ENCODE measurements at regions not wholly inside any gene's neighbourhood (a gene's known extent, or its start where the extent isn't known, plus 50 kb on each side); places are given as distances from the start of the nearest gene placed in this dataset.

GRCh38 chr18:56330366-56331110 is 307.9 kb downstream of the TXNL1 start:
- CTCF ChIA-PET (ENCODE audit: low intra/inter-chr PET ratio), result no interaction called here
- no peak for DNase-seq (ENCODE audit: extremely low read depth in 1 of 4, low spot score in 3 of 4)
- no peak overlapping the region for H3K9ac ChIP-seq (ENCODE audit: insufficient read depth in 1 of 2, low read depth in 2 of 2, low read length in 2 of 2)
- intact Hi-C loops (cut with micrococcal nuclease) (no loop called here), in situ Hi-C loops (cut with MboI) (no loop called here)
- H3K79me2 ChIP-seq (ENCODE audit: control insufficient read depth, insufficient read depth, low read length), result no peaks in the 10 kb centered on the region
- H3K27me3 ChIP-seq (ENCODE audit: control insufficient read depth in 2 of 2, insufficient read depth in 2 of 2, low read length in 2 of 2), result no peaks in the 10 kb centered on the region
- no peak overlapping the region for H3K27ac ChIP-seq (ENCODE audit: extremely low read depth, low read depth, low read length)
- ATAC-seq, result no peak
- no peaks in the 10 kb centered on the region for H3K9me3 ChIP-seq (replicated peaks; ENCODE audit: control insufficient read depth, insufficient read depth, low read depth, low read length)
- no peak overlapping the region for H3K4me2 ChIP-seq (ENCODE audit: insufficient read depth, low read length)
- 1% methylated on average over 9 of the region's 9 CpGs for WGBS (ENCODE audit: insufficient coverage, low coverage, missing lambda C conversion rate)
- TF ChIP-seq ZNF77 (CRISPR knock-in tag; IDR thresholded peaks at IDR 0.05), result no peak
- no peak for TF ChIP-seq ZBTB2 (IDR thresholded peaks at IDR 0.05)
- TF ChIP-seq ZBED1 (IDR thresholded peaks at IDR 0.05), result no peak
- TF ChIP-seq SIX5 (IDR thresholded peaks at IDR 0.05; ENCODE audit: borderline replicate concordance in 1 of 2, insufficient read depth in 1 of 2, low read depth in 1 of 2, low read length in 2 of 2), result no peak
- TF ChIP-seq, protein P1, sequence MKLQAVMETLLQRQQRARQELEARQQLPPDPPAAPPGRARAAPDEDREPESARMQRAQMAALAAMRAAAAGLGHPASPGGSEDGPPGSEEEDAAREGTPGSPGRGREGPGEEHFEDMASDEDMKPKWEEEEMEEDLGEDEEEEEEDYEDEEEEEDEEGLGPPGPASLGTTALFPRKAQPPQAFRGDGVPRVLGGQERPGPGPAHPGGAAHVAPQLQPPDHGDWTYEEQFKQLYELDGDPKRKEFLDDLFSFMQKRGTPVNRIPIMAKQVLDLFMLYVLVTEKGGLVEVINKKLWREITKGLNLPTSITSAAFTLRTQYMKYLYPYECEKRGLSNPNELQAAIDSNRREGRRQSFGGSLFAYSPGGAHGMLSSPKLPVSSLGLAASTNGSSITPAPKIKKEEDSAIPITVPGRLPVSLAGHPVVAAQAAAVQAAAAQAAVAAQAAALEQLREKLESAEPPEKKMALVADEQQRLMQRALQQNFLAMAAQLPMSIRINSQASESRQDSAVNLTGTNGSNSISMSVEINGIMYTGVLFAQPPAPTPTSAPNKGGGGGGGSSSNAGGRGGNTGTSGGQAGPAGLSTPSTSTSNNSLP (IDR thresholded peaks at IDR 0.05; ENCODE audit: borderline replicate concordance, low read depth, low read length), result no peak
- H3K36me3 ChIP-seq (ENCODE audit: control insufficient read depth, insufficient read depth, low read length), result no peaks in the 10 kb centered on the region
- H4K20me1 ChIP-seq (replicated peaks; ENCODE audit: control insufficient read depth, insufficient read depth, low read length), result no peaks in the 10 kb centered on the region; the same call in 1 of the 2 replicates
- H2AFZ ChIP-seq (ENCODE audit: low read depth, low read length), result no peak overlapping the region
- no peaks in the 10 kb centered on the region for H3K4me1 ChIP-seq (replicated peaks in 1 of 2; ENCODE audit: control insufficient read depth in 2 of 2, insufficient read depth in 2 of 2, low read length in 2 of 2)
- no peak overlapping the region for H3K4me3 ChIP-seq
- POLR2A ChIA-PET, result no interaction called here
- no peak for FAIRE-seq
- H3K9me1 ChIP-seq (ENCODE audit: control insufficient read depth, insufficient read depth, low read length), result no peaks in the 10 kb centered on the region
- no TSS peak for BruUV-seq (replicated peaks)
